ENCODE measurements at regions not wholly inside any gene's neighbourhood (a gene's known extent, or its start where the extent isn't known, plus 50 kb on each side); places are given as distances from the start of the nearest gene placed in this dataset.
"Not testable (repeated sequence)": the region's sequence is repeated elsewhere in the genome, so short reads cannot be mapped to it uniquely, and the experiment has no call there.

GRCh38 chr2:91571239-91571923, 2879.9 kb downstream of the RPIA start:
- DNase-seq (ENCODE audit: low read depth) = peak; percentile 24

GRCh38 chr2:91573018-91573417, 2881.5 kb downstream of the RPIA start:
- DNase-seq (ENCODE audit: low read depth) = not testable (repeated sequence)

GRCh38 chr2:91573755-91574154, 2882.3 kb downstream of the RPIA start:
- not testable (repeated sequence) for DNase-seq (ENCODE audit: low read depth)

- not testable (repeated sequence) for DNase-seq (ENCODE audit: low read depth)
Observed at GRCh38 chr2:91574255-91574654, 2882.8 kb downstream of the RPIA start.

GRCh38 chr2:91575701-91576100, 2884.2 kb downstream of the RPIA start:
- DNase-seq (ENCODE audit: low read depth) = not testable (repeated sequence)

- not testable (repeated sequence) for DNase-seq (ENCODE audit: low read depth)
Observed at GRCh38 chr2:91577406-91577805, 2885.9 kb downstream of the RPIA start.

GRCh38 chr2:91578678-91579077, 2887.2 kb downstream of the RPIA start:
- not testable (repeated sequence) for DNase-seq (ENCODE audit: low read depth)

DNA sequence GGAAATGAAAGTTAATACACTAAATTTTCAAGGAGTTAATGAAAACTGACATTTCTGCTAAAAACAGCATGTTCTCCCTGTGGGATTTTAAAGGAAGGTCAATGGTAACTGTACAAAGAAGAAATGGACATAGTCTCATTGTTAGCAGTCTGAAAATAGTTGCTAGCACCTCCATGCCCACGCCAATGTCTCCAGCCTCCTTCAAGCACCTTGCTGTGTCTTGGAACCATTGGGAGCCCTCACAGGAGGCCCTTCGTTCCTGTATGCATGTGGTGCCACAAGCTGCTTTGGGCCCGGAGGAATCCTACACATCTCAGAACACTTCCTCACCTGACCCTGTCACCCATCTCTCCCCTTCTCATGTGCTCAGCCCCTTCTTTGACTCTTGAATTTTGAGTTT, 2888.1 kb downstream of the RPIA start:
- DNase-seq (ENCODE audit: low read depth) = not testable (repeated sequence)

DNA sequence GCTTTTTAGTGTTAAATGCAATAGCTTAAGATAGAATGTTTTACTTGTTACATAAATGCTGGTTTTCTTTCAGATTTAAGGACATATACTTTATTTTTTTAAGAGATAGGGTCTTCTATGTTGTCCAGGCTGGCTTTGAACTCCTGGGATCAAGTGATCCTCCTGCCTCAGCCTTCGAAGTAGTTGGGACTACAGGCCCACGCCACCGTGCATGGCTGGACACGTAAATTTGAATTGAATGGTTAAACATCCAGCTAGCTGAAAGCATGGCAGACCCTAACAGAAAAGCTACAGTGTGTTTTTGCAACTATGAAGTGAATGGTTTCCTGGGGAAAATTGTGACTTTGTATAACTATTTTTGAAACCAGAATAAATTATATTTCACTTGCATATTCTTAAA, 2888.6 kb downstream of the RPIA start:
- DNase-seq (ENCODE audit: low read depth) = not testable (repeated sequence)

DNA sequence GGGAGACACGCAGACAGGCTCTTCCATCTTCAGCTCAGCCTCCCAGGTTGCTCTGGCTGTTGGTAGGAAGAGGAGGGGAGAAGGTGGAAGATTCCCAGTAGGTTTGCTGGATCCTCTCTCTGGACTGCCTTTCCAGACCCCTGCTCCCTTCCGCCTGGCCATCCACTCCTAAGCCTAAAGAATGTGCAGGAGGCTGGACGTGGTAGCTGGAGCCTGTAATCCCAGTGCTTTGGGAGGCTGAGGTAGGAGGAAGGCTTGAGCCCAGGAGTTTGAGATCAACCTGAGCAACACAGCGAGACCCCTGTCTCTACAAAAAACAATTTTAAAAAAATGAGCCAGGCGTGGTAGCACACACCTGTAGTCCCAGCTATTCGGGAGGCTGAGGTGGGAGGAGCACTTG, 2895.6 kb downstream of the RPIA start:
- DNase-seq (ENCODE audit: low read depth) = not testable (repeated sequence)

- not testable (repeated sequence) for DNase-seq (ENCODE audit: low read depth)
Observed at GRCh38 chr2:91587908-91588535, 2896.5 kb downstream of the RPIA start.

DNA sequence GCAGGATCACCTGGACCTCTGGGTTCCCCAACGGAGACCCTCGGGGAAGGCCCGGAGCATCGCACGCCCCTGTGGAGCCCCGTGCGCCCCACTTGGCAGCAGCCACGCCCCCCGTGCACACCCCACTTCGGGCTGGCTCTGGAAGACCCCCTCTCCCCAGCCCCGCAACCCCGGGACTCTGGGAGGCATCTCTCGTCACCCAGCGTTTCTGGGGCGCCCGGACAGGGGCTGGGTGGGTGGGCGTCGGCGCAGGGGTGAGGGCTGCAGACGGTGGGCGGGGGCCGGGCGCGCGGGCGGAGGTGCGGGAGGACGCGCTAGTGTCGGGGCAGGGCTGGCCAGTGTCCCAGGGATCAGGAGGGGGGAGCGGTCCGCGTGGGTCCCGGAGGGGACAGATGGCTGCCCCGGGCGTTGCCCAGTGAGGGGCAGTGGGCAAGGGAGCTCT, 2897.3 kb downstream of the RPIA start:
- DNase-seq (ENCODE audit: low read depth) = not testable (repeated sequence)

GRCh38 chr2:91589454-91590328, 2898.2 kb downstream of the RPIA start:
- DNase-seq (ENCODE audit: low read depth) = not testable (repeated sequence)

DNA sequence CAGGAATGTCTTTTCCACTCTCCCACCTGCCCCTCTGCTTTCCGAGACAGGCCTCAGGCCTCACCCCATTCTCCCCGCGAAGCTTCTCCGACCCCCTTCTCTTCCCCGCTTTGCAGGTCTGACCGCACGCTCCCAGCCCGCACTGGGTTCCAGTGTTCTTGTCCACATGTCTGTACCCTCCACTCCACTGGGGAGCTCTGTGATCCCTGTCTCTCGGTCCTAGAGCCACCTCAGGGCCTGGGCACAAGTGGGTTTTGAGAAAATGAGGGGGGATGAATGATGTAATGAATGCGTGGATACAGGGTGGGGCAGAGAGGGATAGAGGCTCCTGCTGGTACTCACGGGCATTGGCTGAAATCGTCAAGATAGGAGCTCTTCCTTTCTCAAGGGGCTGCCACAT, 2898.9 kb downstream of the RPIA start:
- not testable (repeated sequence) for DNase-seq (ENCODE audit: low read depth)

DNA sequence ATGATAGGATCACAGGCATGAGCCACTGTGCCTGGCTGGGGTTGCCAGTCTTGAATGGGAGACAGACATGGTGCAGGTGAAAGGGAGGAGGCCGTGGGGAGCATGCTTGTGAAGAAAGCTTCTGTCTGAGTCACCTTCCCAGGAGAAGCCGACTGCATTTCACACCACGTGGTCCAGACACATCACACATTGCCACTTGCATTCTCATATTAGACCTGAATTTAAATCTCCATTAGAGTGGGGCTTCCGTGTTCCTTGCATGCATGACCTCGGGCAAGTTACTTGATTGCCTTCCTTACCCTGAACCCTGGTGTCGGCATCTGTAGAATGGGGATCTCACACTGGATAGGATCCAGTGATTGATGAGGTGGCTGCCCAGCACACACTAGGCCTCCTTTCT, 2899.6 kb downstream of the RPIA start:
- DNase-seq (ENCODE audit: low read depth) = not testable (repeated sequence)

DNA sequence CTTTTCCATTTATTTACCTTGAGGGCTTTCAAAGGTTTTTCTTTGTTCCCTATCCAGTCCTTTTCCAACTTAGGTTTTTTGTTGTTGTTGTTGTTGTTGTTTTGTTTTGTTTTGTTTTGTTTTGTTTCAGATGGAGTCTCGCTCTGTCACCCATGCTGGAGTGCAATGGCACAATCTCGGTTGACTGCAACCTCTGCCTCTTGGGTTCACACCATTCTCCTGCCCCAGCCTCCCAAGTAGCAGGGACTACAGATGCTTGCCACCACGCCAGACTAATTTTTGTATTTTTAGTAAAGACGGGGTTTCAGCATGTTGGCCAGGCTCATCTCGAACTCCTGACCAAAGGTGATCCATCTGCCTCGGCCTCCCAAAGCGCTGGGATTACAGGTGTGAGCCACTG, 2906.0 kb downstream of the RPIA start:
- DNase-seq (ENCODE audit: low read depth) = not testable (repeated sequence)

- peak; percentile 88 for DNase-seq (ENCODE audit: low read depth)
Observed at GRCh38 chr2:91598519-91598918, 2907.0 kb downstream of the RPIA start.

DNA sequence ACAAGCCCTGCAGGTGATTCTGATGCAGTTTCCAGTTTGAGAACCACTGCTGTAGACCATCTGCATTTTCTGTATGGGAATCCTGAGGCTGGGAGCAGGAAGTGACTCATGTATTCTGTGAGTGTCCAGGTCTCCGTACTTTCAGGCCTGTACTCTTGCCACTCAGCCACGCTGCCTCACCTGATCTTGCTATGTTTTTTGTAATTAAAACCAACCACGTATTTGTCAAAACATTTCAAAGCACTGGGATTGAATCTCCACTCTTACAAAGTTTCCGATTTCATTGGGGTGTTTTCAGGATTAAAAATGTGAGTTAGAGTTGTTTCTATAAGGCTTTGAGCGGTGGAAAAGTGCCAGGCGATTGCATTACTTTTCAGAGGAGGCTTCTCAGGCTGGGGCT, 2907.5 kb downstream of the RPIA start:
- DNase-seq (ENCODE audit: low read depth) = peak; percentile 79

DNA sequence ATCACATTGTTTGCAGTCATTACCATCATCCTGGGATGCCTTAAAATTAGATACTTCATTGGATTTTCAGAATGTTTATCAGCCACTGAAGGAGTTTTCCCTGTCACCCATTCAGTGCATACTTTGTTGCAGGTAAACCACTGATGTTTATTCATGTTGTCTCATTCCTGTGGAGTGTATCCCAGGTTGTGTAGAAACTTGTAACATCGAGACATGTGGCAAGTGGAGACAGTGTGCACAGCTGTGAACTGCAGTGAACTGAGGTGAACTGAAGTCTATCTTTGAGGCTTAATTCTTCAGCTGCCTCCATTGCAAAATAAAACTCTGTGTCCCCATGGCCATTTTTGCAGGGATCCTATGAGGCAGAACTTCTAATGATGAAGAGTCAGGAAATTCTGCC, 2911.4 kb downstream of the RPIA start:
- not testable (repeated sequence) for DNase-seq (ENCODE audit: low read depth)

GRCh38 chr2:91603996-91604395, 2912.5 kb downstream of the RPIA start:
- DNase-seq (ENCODE audit: low read depth) = not testable (repeated sequence)

GRCh38 chr2:91604629-91605028, 2913.2 kb downstream of the RPIA start:
- DNase-seq (ENCODE audit: low read depth) = not testable (repeated sequence)

DNA sequence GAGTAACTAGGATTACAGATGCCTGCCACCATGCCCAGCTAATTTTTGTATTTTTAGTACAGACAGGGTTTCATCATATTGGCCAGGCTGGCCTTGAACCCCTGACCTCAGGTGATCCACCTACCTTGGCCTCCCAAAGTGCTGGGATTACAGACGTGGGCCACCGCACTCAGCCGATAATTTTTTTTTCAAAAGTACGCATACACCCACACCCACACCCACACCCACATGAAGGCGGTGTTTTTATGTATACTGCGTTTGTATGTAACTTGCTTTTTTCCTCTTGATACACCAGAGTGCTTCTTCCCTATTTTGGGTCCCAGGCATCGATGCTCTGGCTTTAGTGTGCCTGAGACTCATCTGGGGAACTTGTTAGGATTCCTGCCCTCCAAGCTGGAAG, 2932.3 kb downstream of the RPIA start:
- not testable (repeated sequence) for DNase-seq (ENCODE audit: low read depth)

DNA sequence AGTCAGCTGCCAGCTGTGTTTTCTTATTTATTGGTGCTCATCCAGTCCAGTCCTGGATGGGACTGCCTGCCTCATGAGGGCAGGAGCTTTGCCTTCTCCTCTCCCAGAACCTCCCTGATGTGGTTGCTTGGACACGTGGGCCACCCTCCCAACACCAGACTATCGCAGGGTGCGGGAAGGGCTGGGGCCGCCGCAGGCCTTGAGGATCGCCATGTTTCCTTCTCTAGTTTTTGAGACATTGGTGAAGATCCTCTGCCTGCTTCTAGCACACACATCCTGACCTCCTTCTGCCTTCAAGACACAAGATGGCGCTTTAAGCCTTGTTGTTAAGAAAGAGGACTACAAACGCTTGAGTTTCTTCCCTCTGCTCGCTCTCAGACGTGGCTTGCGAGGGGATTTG, 2937.0 kb downstream of the RPIA start:
- not testable (repeated sequence) for DNase-seq (ENCODE audit: low read depth)

All from iris pigment epithelial cell (primary cell).